ENCODE measurements at regions not wholly inside any gene's neighbourhood (a gene's known extent, or its start where the extent isn't known, plus 50 kb on each side); places are given as distances from the start of the nearest gene placed in this dataset.

GRCh38 chr2:103423100-103423499 lies 661.3 kb downstream of the TMEM182 start:
- ChIA-PET CTCF (interaction anchor here (0.6 kb wide), 1 partner anchor 510 kb away, joined by 3 read pairs; no protein-coding TSS in a partner anchor), POLR2A (no interaction called here)
- peaks cover 6% of the 10 kb centered on the region for H3K27me3 Mint-ChIP-seq (ENCODE audit: insufficient read depth, unreplicated experiment)
- intact Hi-C loops (cut with micrococcal nuclease) = no loop called here
- H3K9me3 Mint-ChIP-seq (ENCODE audit: unreplicated experiment) = no peaks in the 10 kb centered on the region
- H3K27ac Mint-ChIP-seq (ENCODE audit: low read depth, unreplicated experiment) = no peak overlapping the region
- DNase-seq (ENCODE audit: unreplicated experiment) = no peak
- no peak overlapping the region for H3K4me3 Mint-ChIP-seq (ENCODE audit: unreplicated experiment)
- H3K4me1 Mint-ChIP-seq (ENCODE audit: insufficient read depth, unreplicated experiment) = no peaks in the 10 kb centered on the region
- TF ChIP-seq CTCF (IDR thresholded peaks at IDR 0.05; ENCODE audit: unreplicated experiment) = no peak
- no TSS peak for BruUV-seq (replicated peaks)
- H3K36me3 Mint-ChIP-seq (ENCODE audit: insufficient read depth, unreplicated experiment) = no peaks in the 10 kb centered on the region

DNA sequence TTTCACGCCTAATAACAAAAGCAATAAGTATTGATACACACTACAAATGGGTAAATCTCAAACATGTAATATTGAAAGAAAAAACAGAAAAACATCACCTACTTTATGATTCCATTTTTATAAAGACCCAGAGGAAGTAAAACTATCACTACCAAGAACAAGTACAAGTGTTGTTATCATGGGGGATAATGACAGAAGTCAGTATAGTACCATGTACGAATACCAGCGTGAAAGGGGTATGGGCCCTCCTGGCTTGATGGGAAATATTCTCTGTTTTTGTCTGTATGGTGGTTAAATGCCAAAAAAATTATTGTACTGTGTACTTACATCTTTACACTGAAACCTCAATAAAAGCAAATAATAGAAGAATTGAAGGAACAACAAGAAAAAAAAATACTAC lies 665.7 kb downstream of the TMEM182 start:
- H3K9me3 Mint-ChIP-seq (ENCODE audit: unreplicated experiment) = no peaks in the 10 kb centered on the region
- no peaks in the 10 kb centered on the region for H3K4me1 Mint-ChIP-seq (ENCODE audit: insufficient read depth, unreplicated experiment)
- DNase-seq (ENCODE audit: unreplicated experiment) = no peak
- H3K4me3 Mint-ChIP-seq (ENCODE audit: unreplicated experiment) = no peak overlapping the region
- ChIA-PET CTCF (interaction anchor here (0.7 kb wide), 1 partner anchor 1422 kb away, joined by 3 read pairs; no protein-coding TSS in a partner anchor), POLR2A (no interaction called here)
- no peaks in the 10 kb centered on the region for H3K36me3 Mint-ChIP-seq (ENCODE audit: insufficient read depth, unreplicated experiment)
- no TSS peak for BruUV-seq (replicated peaks)
- H3K27ac Mint-ChIP-seq (ENCODE audit: low read depth, unreplicated experiment) = no peak overlapping the region
- H3K27me3 Mint-ChIP-seq (ENCODE audit: insufficient read depth, unreplicated experiment) = peaks cover 31% of the 10 kb centered on the region
- no peak for TF ChIP-seq CTCF (IDR thresholded peaks at IDR 0.05; ENCODE audit: unreplicated experiment)
- intact Hi-C loops (cut with micrococcal nuclease) = no loop called here

DNA sequence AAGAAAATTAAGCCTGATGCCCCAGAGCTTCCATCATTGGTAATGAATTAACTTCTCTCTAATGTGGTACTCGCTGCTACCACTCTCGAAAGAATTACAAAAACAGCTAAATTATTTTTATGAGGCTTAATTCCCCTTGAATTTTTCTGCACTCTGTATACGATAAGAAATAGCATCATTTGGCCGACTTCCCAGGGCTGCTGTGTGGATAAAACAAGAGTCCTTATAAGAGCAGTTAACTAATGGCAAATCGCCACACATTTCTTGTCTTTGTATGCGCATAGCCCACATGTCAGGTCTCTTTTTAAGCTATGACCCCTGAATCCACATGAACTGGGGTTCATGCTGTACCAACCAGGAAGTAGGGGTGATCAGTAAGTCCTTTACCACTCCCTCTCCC lies 668.4 kb downstream of the TMEM182 start:
- H3K27ac Mint-ChIP-seq (ENCODE audit: low read depth, unreplicated experiment) = no peak overlapping the region
- no peaks in the 10 kb centered on the region for H3K36me3 Mint-ChIP-seq (ENCODE audit: insufficient read depth, unreplicated experiment)
- no TSS peak for BruUV-seq (replicated peaks)
- no peak for TF ChIP-seq CTCF (IDR thresholded peaks at IDR 0.05; ENCODE audit: unreplicated experiment)
- DNase-seq (ENCODE audit: unreplicated experiment) = no peak
- ChIA-PET POLR2A (no interaction called here), CTCF (interaction anchor here (0.9 kb wide), 1 partner anchor 1602 kb away, joined by 3 read pairs; no protein-coding TSS in a partner anchor)
- H3K4me3 Mint-ChIP-seq (ENCODE audit: unreplicated experiment) = no peak overlapping the region
- H3K27me3 Mint-ChIP-seq (ENCODE audit: insufficient read depth, unreplicated experiment) = peaks cover 31% of the 10 kb centered on the region
- no peaks in the 10 kb centered on the region for H3K4me1 Mint-ChIP-seq (ENCODE audit: insufficient read depth, unreplicated experiment)
- intact Hi-C loops (cut with micrococcal nuclease) = no loop called here
- peaks cover 5% of the 10 kb centered on the region for H3K9me3 Mint-ChIP-seq (ENCODE audit: unreplicated experiment)

- Mint-ChIP-seq H3K4me1 (ENCODE audit: insufficient read depth, unreplicated experiment) (no peaks in the 10 kb centered on the region), H3K27ac (ENCODE audit: low read depth, unreplicated experiment) (no peak overlapping the region), H3K36me3 (ENCODE audit: insufficient read depth, unreplicated experiment) (no peaks in the 10 kb centered on the region), H3K4me3 (ENCODE audit: unreplicated experiment) (no peak overlapping the region), H3K9me3 (ENCODE audit: unreplicated experiment) (peaks cover 11% of the 10 kb centered on the region), H3K27me3 (ENCODE audit: insufficient read depth, unreplicated experiment) (peaks cover 26% of the 10 kb centered on the region)
- DNase-seq (ENCODE audit: unreplicated experiment) = peak; percentile 53
- ChIA-PET CTCF (no interaction called here), POLR2A (no interaction called here)
- TF ChIP-seq CTCF (IDR thresholded peaks at IDR 0.05; ENCODE audit: unreplicated experiment) = no peak
- intact Hi-C loops (cut with micrococcal nuclease) = loop anchor here (5.0 kb wide), 1 partner anchor 33 kb away; no protein-coding TSS in a partner anchor
- no TSS peak for BruUV-seq (replicated peaks)
These were observed 673.2 kb downstream of the TMEM182 start for GRCh38 chr2:103435010-103435409.

Data from MCF 10A (cell line).